SJSA1 (cell line): ENCODE measurements at regions not wholly inside any gene's neighbourhood (a gene's known extent, or its start where the extent isn't known, plus 50 kb on each side); places are given as distances from the start of the nearest gene placed in this dataset.

Source experiments
- DNase-seq, 2 experiments: peaks; one replicate each; pipeline ENCODE4 v3.0.0-alpha.2; 2015 to 2020; ENCODE audit warnings: low spot score in 2 of 2, low read depth in 1 of 2
- H3K27ac ChIP-seq: fragments of 250-450 bp; sonication (Bioruptor Pico); 2 replicates; pipeline ENCODE4 v1.5.1; 2020; ENCODE audit warnings: mild to moderate bottlenecking, moderate library complexity
- H3K27me3 ChIP-seq: fragments of 250-450 bp; sonication (Bioruptor Pico); replicated peaks from 2 replicates; pipeline ENCODE4 v1.5.1; 2020; ENCODE audit warnings: mild to moderate bottlenecking, moderate library complexity
- H3K36me3 ChIP-seq: fragments of 250-450 bp; sonication (Bioruptor Pico); 2 replicates; pipeline ENCODE4 v1.5.1; 2020; ENCODE audit warnings: mild to moderate bottlenecking
- H3K4me1 ChIP-seq: fragments of 250-450 bp; sonication (Bioruptor Pico); replicated peaks from 2 replicates; pipeline ENCODE4 v1.6.1; 2021; ENCODE audit warnings: mild to moderate bottlenecking
- H3K4me3 ChIP-seq: fragments of 250-450 bp; sonication (Bioruptor Pico); 2 replicates; pipeline ENCODE4 v1.5.1; 2020; ENCODE audit warnings: mild to moderate bottlenecking
- H3K9me3 ChIP-seq: fragments of 250-450 bp; sonication (Bioruptor Pico); replicated peaks from 2 replicates; pipeline ENCODE4 v1.5.1; 2020; ENCODE audit warnings: mild to moderate bottlenecking

- no peaks in the 10 kb centered on the region for H3K27me3 ChIP-seq
- no peaks in the 10 kb centered on the region for H3K9me3 ChIP-seq
- H3K4me1 ChIP-seq, result no peaks in the 10 kb centered on the region
- H3K4me3 ChIP-seq, result no peak overlapping the region
- H3K27ac ChIP-seq, result no peak overlapping the region
- no peaks in the 10 kb centered on the region for H3K36me3 ChIP-seq
- DNase-seq, result no peak
Observed at GRCh38 chr10:64505501-64505900, 984.3 kb downstream of the REEP3 start.

- Histone ChIP-seq H3K27ac (no peak overlapping the region), H3K9me3 (no peaks in the 10 kb centered on the region), H3K4me3 (no peak overlapping the region), H3K36me3 (no peaks in the 10 kb centered on the region), H3K27me3 (no peaks in the 10 kb centered on the region), H3K4me1 (no peaks in the 10 kb centered on the region)
- no peak for DNase-seq
Observed at GRCh38 chr10:64506963-64507362, 985.8 kb downstream of the REEP3 start.

GRCh38 chr10:64507651-64508028 is 986.4 kb downstream of the REEP3 start:
- no peaks in the 10 kb centered on the region for H3K36me3 ChIP-seq
- H3K27me3 ChIP-seq, result no peaks in the 10 kb centered on the region
- no peaks in the 10 kb centered on the region for H3K4me1 ChIP-seq
- H3K27ac ChIP-seq, result no peak overlapping the region
- no peak overlapping the region for H3K4me3 ChIP-seq
- no peaks in the 10 kb centered on the region for H3K9me3 ChIP-seq
- DNase-seq, result no peak

GRCh38 chr10:64508029-64508661 is 986.9 kb downstream of the REEP3 start:
- Histone ChIP-seq H3K36me3 (no peaks in the 10 kb centered on the region), H3K9me3 (no peaks in the 10 kb centered on the region)

GRCh38 chr10:64515970-64516699 is 994.9 kb downstream of the REEP3 start:
- Histone ChIP-seq H3K4me1 (no peaks in the 10 kb centered on the region), H3K27ac (no peak overlapping the region), H3K9me3 (no peaks in the 10 kb centered on the region), H3K27me3 (no peaks in the 10 kb centered on the region), H3K36me3 (no peaks in the 10 kb centered on the region), H3K4me3 (no peak overlapping the region)
- DNase-seq, result no peak

More at GRCh38 chr10:64508029-64508661, 986.9 kb downstream of the REEP3 start:
- Histone ChIP-seq H3K27ac (no peak overlapping the region), H3K4me3 (no peak overlapping the region), H3K27me3 (no peaks in the 10 kb centered on the region), H3K4me1 (no peaks in the 10 kb centered on the region)
- no peak for DNase-seq

GRCh38 chr10:64518456-64518855 is 997.3 kb downstream of the REEP3 start:
- no peaks in the 10 kb centered on the region for H3K9me3 ChIP-seq
- no peak for DNase-seq
- H3K27ac ChIP-seq, result no peak overlapping the region
- H3K27me3 ChIP-seq, result no peaks in the 10 kb centered on the region
- no peaks in the 10 kb centered on the region for H3K4me1 ChIP-seq
- H3K36me3 ChIP-seq, result no peaks in the 10 kb centered on the region
- H3K4me3 ChIP-seq, result no peak overlapping the region

- no peaks in the 10 kb centered on the region for H3K36me3 ChIP-seq
- no peak for DNase-seq
- no peaks in the 10 kb centered on the region for H3K27me3 ChIP-seq
- H3K9me3 ChIP-seq, result no peaks in the 10 kb centered on the region
- H3K4me1 ChIP-seq, result no peaks in the 10 kb centered on the region
- no peak overlapping the region for H3K27ac ChIP-seq
- no peak overlapping the region for H3K4me3 ChIP-seq
Observed at GRCh38 chr10:64519427-64519826, 998.2 kb downstream of the REEP3 start.

GRCh38 chr10:64519831-64520230 is 998.6 kb downstream of the REEP3 start:
- Histone ChIP-seq H3K9me3 (no peaks in the 10 kb centered on the region), H3K4me1 (no peaks in the 10 kb centered on the region), H3K27ac (no peak overlapping the region), H3K27me3 (no peaks in the 10 kb centered on the region), H3K36me3 (no peaks in the 10 kb centered on the region), H3K4me3 (no peak overlapping the region)
- DNase-seq, result no peak

- H3K36me3 ChIP-seq, result no peaks in the 10 kb centered on the region
- H3K9me3 ChIP-seq, result no peaks in the 10 kb centered on the region
- H3K4me1 ChIP-seq, result no peaks in the 10 kb centered on the region
- no peak overlapping the region for H3K27ac ChIP-seq
- H3K4me3 ChIP-seq, result no peak overlapping the region
- no peaks in the 10 kb centered on the region for H3K27me3 ChIP-seq
- no peak for DNase-seq
Observed at GRCh38 chr10:64523065-64523759, 1002.0 kb downstream of the REEP3 start.

GRCh38 chr10:64528294-64529002 is 1007.2 kb downstream of the REEP3 start:
- Histone ChIP-seq H3K4me3 (no peak overlapping the region), H3K9me3 (no peaks in the 10 kb centered on the region), H3K36me3 (no peaks in the 10 kb centered on the region), H3K4me1 (no peaks in the 10 kb centered on the region), H3K27me3 (no peaks in the 10 kb centered on the region), H3K27ac (no peak overlapping the region)
- no peak for DNase-seq

GRCh38 chr10:64529003-64529350 is 1007.8 kb downstream of the REEP3 start:
- Histone ChIP-seq H3K9me3 (no peaks in the 10 kb centered on the region), H3K36me3 (no peaks in the 10 kb centered on the region), H3K4me3 (no peak overlapping the region), H3K27ac (no peak overlapping the region), H3K4me1 (no peaks in the 10 kb centered on the region), H3K27me3 (no peaks in the 10 kb centered on the region)
- DNase-seq, result no peak

GRCh38 chr10:64534616-64535015 is 1013.4 kb downstream of the REEP3 start:
- no peak overlapping the region for H3K4me3 ChIP-seq
- H3K36me3 ChIP-seq, result no peaks in the 10 kb centered on the region
- no peak for DNase-seq
- no peaks in the 10 kb centered on the region for H3K27me3 ChIP-seq
- H3K4me1 ChIP-seq, result no peaks in the 10 kb centered on the region
- no peak overlapping the region for H3K27ac ChIP-seq
- H3K9me3 ChIP-seq, result no peaks in the 10 kb centered on the region

GRCh38 chr10:64535131-64535867 is 1014.1 kb downstream of the REEP3 start:
- Histone ChIP-seq H3K36me3 (no peaks in the 10 kb centered on the region), H3K9me3 (no peaks in the 10 kb centered on the region), H3K27ac (no peak overlapping the region), H3K27me3 (no peaks in the 10 kb centered on the region), H3K4me1 (no peaks in the 10 kb centered on the region), H3K4me3 (no peak overlapping the region)
- DNase-seq, result no peak
